Loucy (cell line): ENCODE measurements at regions not wholly inside any gene's neighbourhood (a gene's known extent, or its start where the extent isn't known, plus 50 kb on each side); places are given as distances from the start of the nearest gene placed in this dataset.

Experiments
- H2AFZ ChIP-seq: fragments of 200-600 bp; sonication (generic); 2 replicates; pipeline ENCODE4 v1.6.0; 2016; ENCODE audit warnings: antibody characterized with exemption, mild to moderate bottlenecking, low read length, moderate library complexity
- H3F3A ChIP-seq: fragments of 200-600 bp; 2 replicates; pipeline ENCODE4 v1.6.0; 2016; ENCODE audit warnings: antibody characterized with exemption, low read depth, mild to moderate bottlenecking
- H3K27me3 ChIP-seq: fragments of 200-600 bp; sonication (generic); 2 replicates; pipeline ENCODE4 v1.6.1; 2014; ENCODE audit warnings: low read length, mild to moderate bottlenecking; ENCODE audit not compliant: insufficient read depth, poor library complexity, severe bottlenecking
- H3K36me3 ChIP-seq: fragments of 200-600 bp; sonication (generic); 2 replicates; pipeline ENCODE4 v1.6.1; 2016; ENCODE audit warnings: low read length; ENCODE audit not compliant: insufficient read depth
- H3K4me1 ChIP-seq: fragments of 200-600 bp; sonication (generic); 2 replicates; pipeline ENCODE4 v1.5.1; 2014; ENCODE audit warnings: low read length, mild to moderate bottlenecking; ENCODE audit not compliant: insufficient read depth, poor library complexity, severe bottlenecking
- H3K4me2 ChIP-seq: fragments of 200-600 bp; sonication (generic); 2 replicates; pipeline ENCODE4 v1.6.0; 2014; ENCODE audit warnings: antibody characterized with exemption, low read length, low read depth, mild to moderate bottlenecking; ENCODE audit not compliant: poor library complexity, severe bottlenecking
- H3K4me3 ChIP-seq: fragments of 200-600 bp; sonication (generic); 2 replicates; pipeline ENCODE4 v1.5.1; 2014; ENCODE audit warnings: low read length, mild to moderate bottlenecking, mixed read lengths; ENCODE audit not compliant: poor library complexity, severe bottlenecking
- H3K79me2 ChIP-seq: fragments of 200-600 bp; sonication (generic); 2 replicates; pipeline ENCODE4 v1.6.1; 2014; ENCODE audit warnings: low read length; ENCODE audit not compliant: insufficient read depth
- H3K9ac ChIP-seq: fragments of 200-600 bp; sonication (generic); 2 replicates; pipeline ENCODE4 v1.6.0; 2014; ENCODE audit warnings: mild to moderate bottlenecking, low read depth, low read length, moderate library complexity; ENCODE audit not compliant: poor library complexity, severe bottlenecking
- H3K9me2 ChIP-seq: fragments of 200-600 bp; sonication (generic); replicated peaks from 2 replicates; pipeline ENCODE4 v1.6.1; 2016; ENCODE audit warnings: low read depth, low read length, mixed read lengths
- H3K9me3 ChIP-seq: fragments of 200-600 bp; sonication (generic); 2 replicates; pipeline ENCODE4 v1.6.1; 2014; ENCODE audit warnings: mild to moderate bottlenecking, antibody characterized with exemption, low read length, low read depth; ENCODE audit not compliant: insufficient read depth
- H4K20me1 ChIP-seq: fragments of 200-600 bp; sonication (generic); 2 replicates; pipeline ENCODE4 v1.6.0; 2014; ENCODE audit warnings: antibody characterized with exemption, low read length, mild to moderate bottlenecking; ENCODE audit not compliant: insufficient read depth, poor library complexity, severe bottlenecking
- EZH2phosphoT487 ChIP-seq: fragments of 200-600 bp; IDR thresholded peaks from 2 replicates; pipeline ENCODE4 v1.6.1; 2018; ENCODE audit warnings: antibody characterized with exemption, mild to moderate bottlenecking, moderate library complexity, borderline replicate concordance
- TF ChIP-seq, protein P1 (sequence below): fragments of 200-600 bp; sonication (generic); conservative IDR thresholded peaks from 2 replicates; pipeline ENCODE4 v1.5.1; 2014; ENCODE audit warnings: mild to moderate bottlenecking, antibody characterized with exemption, low read length

DNA sequence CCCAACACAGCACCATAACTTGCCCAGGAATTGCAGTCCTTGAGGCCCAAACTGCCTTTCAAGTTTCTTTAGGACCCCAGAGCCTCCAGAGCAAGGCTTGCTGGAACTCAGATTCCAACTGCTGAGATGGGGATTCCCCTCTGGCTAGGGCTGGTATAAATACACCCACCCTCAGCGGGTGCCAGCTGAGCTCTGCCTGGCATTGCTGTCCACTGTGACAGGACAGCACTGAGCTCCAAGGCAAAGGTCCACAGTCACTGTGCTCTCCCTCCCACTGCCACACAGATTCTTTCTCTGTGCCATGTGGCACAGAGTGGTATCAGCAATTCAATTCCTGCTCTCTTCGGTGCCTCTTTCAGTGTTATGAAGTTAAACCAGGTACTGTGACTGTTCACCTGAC lies 304.2 kb upstream of the LMCD1 start:
- no peak overlapping the region for H2AFZ ChIP-seq

GRCh38 chr3:8198605-8199004 lies 303.0 kb upstream of the LMCD1 start:
- H3K36me3 ChIP-seq: no peaks in the 10 kb centered on the region
- no peak overlapping the region for H2AFZ ChIP-seq
- H3K27me3 ChIP-seq: no peaks in the 10 kb centered on the region
- no peaks in the 10 kb centered on the region for H3K4me1 ChIP-seq
- no peaks in the 10 kb centered on the region for H3K9me2 ChIP-seq
- H3K9ac ChIP-seq: no peak overlapping the region
- TF ChIP-seq, protein P1, sequence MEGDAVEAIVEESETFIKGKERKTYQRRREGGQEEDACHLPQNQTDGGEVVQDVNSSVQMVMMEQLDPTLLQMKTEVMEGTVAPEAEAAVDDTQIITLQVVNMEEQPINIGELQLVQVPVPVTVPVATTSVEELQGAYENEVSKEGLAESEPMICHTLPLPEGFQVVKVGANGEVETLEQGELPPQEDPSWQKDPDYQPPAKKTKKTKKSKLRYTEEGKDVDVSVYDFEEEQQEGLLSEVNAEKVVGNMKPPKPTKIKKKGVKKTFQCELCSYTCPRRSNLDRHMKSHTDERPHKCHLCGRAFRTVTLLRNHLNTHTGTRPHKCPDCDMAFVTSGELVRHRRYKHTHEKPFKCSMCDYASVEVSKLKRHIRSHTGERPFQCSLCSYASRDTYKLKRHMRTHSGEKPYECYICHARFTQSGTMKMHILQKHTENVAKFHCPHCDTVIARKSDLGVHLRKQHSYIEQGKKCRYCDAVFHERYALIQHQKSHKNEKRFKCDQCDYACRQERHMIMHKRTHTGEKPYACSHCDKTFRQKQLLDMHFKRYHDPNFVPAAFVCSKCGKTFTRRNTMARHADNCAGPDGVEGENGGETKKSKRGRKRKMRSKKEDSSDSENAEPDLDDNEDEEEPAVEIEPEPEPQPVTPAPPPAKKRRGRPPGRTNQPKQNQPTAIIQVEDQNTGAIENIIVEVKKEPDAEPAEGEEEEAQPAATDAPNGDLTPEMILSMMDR: no peak
- H4K20me1 ChIP-seq: no peaks in the 10 kb centered on the region
- H3K79me2 ChIP-seq: no peaks in the 10 kb centered on the region
- H3K4me2 ChIP-seq: no peak overlapping the region
- no peaks in the 10 kb centered on the region for H3F3A ChIP-seq
- H3K4me3 ChIP-seq: no peak overlapping the region
- no peaks in the 10 kb centered on the region for H3K9me3 ChIP-seq

More for the DNA sequence above, 304.2 kb upstream of the LMCD1 start:
- H3F3A ChIP-seq: no peaks in the 10 kb centered on the region
- H3K9me3 ChIP-seq: no peaks in the 10 kb centered on the region
- TF ChIP-seq EZH2phosphoT487: no peak
- TF ChIP-seq, protein P1: no peak
- no peak overlapping the region for H3K9ac ChIP-seq
- no peaks in the 10 kb centered on the region for H3K9me2 ChIP-seq
- no peaks in the 10 kb centered on the region for H3K27me3 ChIP-seq
- H3K4me1 ChIP-seq: no peaks in the 10 kb centered on the region
- no peaks in the 10 kb centered on the region for H3K36me3 ChIP-seq
- no peaks in the 10 kb centered on the region for H4K20me1 ChIP-seq
- no peaks in the 10 kb centered on the region for H3K79me2 ChIP-seq
- no peak overlapping the region for H3K4me2 ChIP-seq
- H3K4me3 ChIP-seq: no peak overlapping the region

GRCh38 chr3:8200996-8201395 lies 300.6 kb upstream of the LMCD1 start:
- Histone ChIP-seq H3K36me3 (no peaks in the 10 kb centered on the region), H3K4me3 (no peak overlapping the region), H3K79me2 (no peaks in the 10 kb centered on the region), H3K4me2 (no peak overlapping the region), H3K9me2 (no peaks in the 10 kb centered on the region), H4K20me1 (no peaks in the 10 kb centered on the region), H3K9me3 (no peaks in the 10 kb centered on the region), H2AFZ (no peak overlapping the region), H3K27me3 (no peaks in the 10 kb centered on the region), H3K4me1 (no peaks in the 10 kb centered on the region), H3K9ac (no peak overlapping the region), H3F3A (no peaks in the 10 kb centered on the region)
- TF ChIP-seq, protein P1: no peak
- no peak for TF ChIP-seq EZH2phosphoT487
